HG03139 (cell line): ENCODE measurements at regions not wholly inside any gene's neighbourhood (a gene's known extent, or its start where the extent isn't known, plus 50 kb on each side); places are given as distances from the start of the nearest gene placed in this dataset.
"Not testable (repeated sequence)": the region's sequence is repeated elsewhere in the genome, so short reads cannot be mapped to it uniquely, and the experiment has no call there.

Experiments
- ATAC-seq: cut with Tn5 transposase; IDR thresholded peaks from one replicate; pipeline ENCODE4 v1.9.1; 2021; ENCODE audit not compliant: unreplicated experiment

GRCh38 chr5:53733853-53734252 lies 173.4 kb downstream of the NDUFS4 start:
- ATAC-seq = no peak

- ATAC-seq = no peak
These were observed 177.7 kb downstream of the NDUFS4 start for GRCh38 chr5:53738105-53738504.

- ATAC-seq = no peak
These were observed 178.7 kb downstream of the NDUFS4 start for GRCh38 chr5:53739111-53739510.

DNA sequence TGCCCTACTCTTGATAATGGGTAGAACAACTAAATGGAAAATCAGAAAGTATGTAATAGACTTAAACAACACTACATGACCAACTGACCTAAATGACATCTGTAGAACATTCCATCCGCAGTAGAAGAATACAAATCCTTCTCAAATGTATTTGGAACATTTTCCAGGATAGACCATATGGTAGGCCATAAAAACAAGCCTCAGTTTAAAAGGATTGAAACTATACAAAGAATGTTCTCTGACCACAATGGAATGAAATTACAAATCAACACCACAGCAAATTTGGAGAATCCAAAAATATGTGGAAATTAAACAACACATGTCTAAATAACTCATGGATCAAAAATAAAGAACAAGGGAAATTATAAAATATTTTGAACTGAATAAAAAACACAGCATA lies 189.2 kb downstream of the NDUFS4 start:
- no peak for ATAC-seq

DNA sequence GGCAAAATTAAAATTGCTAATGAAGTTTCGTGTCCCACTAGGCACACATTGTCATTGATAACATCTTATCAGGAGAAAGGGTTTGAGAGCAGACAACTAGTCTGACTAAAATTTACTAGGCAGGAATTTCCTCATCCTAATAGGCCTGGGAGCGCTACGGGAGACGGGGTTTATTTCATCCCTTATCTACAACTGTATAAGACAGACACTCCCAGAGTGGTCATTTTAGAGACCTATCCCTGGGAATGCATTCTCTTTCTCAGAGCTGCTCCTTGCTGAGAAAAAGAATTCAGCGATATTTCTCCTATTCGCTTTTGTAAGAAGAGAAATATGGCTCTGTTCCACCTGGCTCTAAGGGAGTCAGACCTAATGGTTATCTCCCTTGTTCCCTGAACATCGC lies 191.8 kb downstream of the NDUFS4 start:
- not testable (repeated sequence) for ATAC-seq

GRCh38 chr5:53766673-53767072 lies 206.2 kb downstream of the NDUFS4 start:
- no peak for ATAC-seq

DNA sequence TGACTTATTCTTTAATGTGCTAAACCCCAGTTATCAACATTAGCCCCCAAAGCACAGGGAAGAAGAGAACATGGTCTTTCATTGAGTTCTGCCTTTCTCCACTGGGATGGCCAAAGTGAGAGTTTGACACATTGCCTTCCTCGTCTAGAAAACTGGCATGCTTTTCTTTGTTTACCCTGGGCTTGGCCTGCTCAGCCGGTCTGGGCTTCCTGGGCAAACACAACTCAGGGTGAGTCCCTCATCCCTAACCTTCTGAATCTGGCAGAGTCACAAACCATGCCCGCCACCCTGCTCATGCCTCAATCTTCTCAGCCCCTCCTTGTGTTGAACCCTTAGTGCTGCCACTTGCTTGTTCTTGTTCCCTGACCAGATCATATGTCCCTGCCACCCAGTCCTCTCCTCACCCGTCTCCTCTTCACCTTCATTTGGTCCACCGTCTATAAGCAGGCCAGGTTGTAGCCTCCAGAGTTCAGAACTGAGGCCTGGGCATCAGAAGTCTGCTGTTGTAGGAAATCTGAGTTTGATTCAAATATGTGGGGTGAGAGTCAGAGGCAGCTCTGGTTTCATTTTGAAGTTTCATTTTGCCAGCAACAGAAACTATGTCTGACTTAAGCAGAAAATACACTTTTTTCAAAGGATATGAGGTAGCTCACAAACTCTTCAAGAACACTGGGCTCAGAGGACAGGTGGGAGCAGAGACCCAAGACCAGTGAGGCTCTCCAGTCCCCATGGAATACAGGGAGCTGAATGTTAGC lies 217.6 kb downstream of the NDUFS4 start:
- ATAC-seq = peak; percentile 57

DNA sequence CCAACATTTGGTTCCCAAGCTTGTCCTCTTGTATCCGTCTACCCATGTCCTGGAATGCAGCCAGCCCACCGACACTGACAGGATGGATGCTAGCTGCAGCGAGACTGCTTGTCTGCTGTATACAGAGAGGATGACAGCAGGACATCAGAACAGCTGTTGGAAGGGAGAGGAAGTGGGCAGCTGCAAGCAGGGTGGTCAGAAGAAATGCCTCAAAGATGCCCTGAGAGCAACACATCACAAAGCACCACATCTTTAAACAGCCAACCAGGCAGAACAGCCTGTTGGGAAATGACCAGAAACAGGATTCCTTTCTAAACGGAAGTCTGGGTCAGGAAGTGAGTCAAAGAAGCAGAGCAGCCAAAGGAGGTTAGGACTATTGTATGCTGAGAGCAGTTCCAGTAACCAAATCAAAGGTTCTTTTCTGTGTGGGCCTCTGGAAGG lies 219.1 kb downstream of the NDUFS4 start:
- ATAC-seq = peak; percentile 50

GRCh38 chr5:53782620-53783019 lies 222.2 kb downstream of the NDUFS4 start:
- no peak for ATAC-seq

DNA sequence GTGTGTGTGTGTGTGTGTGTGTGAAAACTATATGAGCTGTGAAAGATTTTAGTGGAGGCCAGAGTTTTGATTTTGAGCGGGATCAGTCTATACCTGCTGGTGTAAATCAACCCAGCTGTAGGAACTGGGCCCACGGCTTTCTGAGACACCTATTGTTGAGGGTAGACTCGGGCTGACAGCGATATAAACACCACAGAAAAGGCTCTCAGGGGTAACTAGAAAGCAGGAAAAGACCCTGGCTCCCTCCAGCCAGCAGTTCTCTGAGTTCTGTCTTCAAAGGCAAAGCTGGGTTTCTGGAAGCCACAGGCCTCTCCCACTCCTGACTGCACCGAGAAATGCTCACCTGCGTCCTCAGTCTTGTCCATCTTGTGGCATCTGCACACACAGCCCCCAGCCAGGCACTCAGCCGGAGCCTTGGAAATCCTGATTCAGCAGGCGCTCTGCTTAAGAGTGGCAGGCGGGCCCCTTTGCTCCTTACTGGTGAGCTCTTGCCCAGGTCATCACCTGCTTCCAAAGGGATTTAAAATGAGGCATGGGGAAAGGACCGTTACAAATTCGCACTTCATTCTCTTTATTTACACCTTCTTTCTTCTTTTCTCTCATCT lies 223.3 kb downstream of the NDUFS4 start:
- ATAC-seq = no peak

DNA sequence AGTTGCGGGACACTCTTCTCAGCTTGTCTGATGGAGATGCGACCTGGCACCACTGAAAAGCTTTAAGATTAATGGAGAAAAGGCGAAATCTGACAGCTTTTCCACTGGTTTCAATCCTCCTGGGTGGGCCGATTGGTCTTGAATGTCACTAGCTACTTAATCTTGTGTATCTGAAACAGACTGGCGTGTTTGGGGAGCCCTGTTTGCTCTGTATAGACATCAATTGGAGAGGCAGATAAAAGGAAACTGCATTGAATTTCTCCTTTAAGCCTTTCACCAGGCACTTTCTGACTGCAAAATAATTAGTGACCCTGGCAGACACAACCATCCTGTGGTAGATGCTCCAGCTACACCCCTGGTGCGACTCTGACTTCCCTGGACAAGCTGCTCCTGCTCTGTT lies 224.2 kb downstream of the NDUFS4 start:
- no peak for ATAC-seq

DNA sequence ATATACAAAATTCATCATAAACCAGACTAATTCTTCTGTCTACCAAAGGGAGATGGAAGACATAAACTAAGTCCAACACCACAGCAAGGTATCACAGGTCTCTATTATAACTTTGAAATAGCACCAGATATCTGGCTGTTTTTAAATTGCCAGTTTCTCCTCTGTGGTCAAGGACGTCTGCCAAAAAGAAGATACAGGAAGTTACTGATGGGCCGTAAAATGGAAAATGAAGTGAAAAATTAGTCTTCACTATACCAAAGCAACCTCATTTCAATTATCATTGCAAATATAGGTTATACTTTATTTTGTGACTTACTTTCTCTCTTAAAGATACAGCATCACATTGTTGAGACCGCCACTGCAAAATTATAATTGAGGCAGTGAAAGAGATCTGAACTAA lies 225.5 kb downstream of the NDUFS4 start:
- ATAC-seq = no peak

- ATAC-seq = no peak
These were observed 229.6 kb downstream of the NDUFS4 start for GRCh38 chr5:53790026-53790425.

GRCh38 chr5:53792338-53792737 lies 231.9 kb downstream of the NDUFS4 start:
- ATAC-seq = no peak

DNA sequence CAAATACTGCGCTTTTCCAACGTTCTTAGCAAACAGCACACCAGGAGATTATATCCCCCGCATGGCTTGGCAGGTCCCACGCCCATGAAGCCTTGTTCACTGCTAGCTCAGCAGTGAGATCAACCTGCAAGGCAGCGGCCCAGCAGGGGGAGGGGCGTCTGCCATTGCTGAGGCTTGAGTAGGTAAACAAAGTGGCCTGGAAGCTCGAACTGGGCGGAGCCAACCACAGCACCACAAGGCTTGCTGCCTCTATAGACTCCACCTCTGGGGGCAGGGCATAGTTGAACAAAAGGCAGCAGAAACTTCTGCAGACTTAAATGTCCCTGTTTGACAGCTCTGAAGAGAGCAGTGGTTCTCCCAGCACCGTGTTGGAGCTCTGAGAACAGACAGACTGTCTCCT lies 239.2 kb downstream of the NDUFS4 start:
- ATAC-seq = not testable (repeated sequence)

DNA sequence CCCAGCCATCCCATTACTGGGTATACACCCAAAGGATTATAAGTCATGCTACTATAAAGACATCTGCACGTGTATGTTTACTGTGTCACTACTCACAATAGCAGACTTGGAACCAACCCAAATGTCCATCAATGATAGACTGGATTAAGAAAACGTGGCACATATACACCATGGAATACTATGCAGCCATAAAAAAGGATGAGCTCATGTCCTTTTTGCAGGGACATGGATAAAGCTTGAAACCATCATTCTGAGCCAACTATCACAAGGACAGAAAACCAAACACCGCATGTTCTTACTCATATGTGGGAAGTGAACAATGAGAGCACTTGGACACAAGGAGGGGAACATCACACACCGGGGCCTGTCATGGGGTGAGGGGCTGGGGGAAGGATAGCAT lies 248.0 kb downstream of the NDUFS4 start:
- ATAC-seq = not testable (repeated sequence)

GRCh38 chr5:53814819-53815218 lies 254.4 kb downstream of the NDUFS4 start:
- ATAC-seq = no peak

DNA sequence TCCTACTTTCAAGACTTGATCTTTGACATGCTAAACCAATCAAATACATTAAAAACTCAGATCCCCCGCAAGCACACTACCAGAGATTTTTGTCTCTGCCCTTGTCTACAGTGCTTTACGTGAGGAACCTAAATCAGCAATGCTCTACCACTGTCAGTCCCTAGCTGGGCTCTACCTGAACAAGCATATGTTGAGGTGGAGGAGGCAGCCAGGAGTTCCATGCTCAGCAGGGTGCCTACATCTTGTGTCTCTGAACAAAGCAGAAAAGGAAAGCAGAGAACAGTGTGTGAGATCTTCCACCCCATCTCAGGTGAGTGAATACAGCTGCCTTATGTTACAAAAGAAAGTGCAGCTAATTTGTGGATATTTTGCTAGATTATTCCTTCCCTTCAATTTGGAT lies 255.0 kb downstream of the NDUFS4 start:
- no peak for ATAC-seq

GRCh38 chr5:53817183-53817582 lies 256.7 kb downstream of the NDUFS4 start:
- no peak for ATAC-seq

DNA sequence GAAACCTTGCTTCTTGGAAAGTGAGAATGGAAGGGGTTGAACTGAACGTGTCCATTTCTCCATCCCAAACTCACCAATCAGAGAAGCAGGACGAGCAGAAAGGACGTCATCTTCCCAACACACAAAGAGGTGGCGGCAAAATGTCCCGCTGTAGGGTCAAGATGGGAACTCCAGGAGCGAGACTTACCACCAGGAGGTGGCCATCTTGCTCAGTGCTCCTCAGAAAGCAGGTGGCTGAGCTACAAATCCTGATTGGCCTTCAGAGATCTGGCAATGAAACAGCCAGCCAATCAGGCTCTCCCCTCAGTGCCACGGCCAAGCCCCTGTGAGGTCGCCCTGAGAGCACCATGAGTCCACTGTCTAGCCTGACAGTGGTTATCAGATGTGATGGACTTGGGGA lies 259.0 kb downstream of the NDUFS4 start:
- no peak for ATAC-seq

DNA sequence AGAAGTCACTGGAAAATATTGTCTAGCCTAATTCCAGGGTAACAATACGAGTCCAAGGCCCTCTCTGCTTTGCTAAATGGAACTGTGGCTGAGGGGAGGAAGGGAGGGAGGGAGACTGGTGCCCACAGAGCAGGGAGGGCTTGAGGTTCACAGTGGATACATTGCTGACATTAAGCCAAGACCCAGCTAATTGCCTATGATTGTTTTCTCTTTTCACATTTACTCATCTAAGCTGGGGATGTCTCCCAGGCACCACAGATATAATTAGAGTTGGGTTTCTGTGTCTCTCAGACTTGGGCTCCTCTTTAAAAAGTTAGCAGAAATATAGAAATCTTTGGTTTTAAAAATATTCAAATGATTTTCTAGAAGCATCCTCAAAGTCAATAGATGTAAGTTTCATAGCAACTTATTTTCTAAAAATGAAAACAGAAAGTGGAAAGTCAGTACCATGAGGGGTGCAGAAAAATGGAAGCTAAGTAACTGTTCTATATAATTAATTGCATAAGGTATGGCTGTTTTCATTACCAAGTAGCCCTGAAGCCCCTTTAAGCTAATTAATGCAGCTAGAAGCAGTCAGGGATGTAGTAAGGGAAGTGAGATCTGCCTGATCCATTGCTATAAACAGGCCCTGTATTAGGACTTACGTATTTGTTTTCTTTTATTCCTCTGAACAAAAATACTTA lies 259.8 kb downstream of the NDUFS4 start:
- peak; percentile 45 for ATAC-seq

GRCh38 chr5:53820802-53821171 lies 260.3 kb downstream of the NDUFS4 start:
- peak; percentile 67 for ATAC-seq
